Mesendoderm (in vitro differentiated cells): ENCODE measurements at regions not wholly inside any gene's neighbourhood (a gene's known extent, or its start where the extent isn't known, plus 50 kb on each side); places are given as distances from the start of the nearest gene placed in this dataset.

Source experiments
- DNase-seq: peaks from one replicate; pipeline ENCODE4 v3.0.0; 2013
- H2AK5ac ChIP-seq: 2 replicates; pipeline ENCODE4 v1.6.1; 2013; ENCODE audit warnings: low read length, inconsistent platforms
- H2BK120ac ChIP-seq: 2 replicates; pipeline ENCODE4 v1.6.1; 2013; ENCODE audit warnings: low read depth, mild to moderate bottlenecking, low read length, moderate library complexity, mixed read lengths
- H2BK15ac ChIP-seq: replicated peaks from 2 replicates; pipeline ENCODE4 v1.6.1; 2013; ENCODE audit warnings: low read depth, mild to moderate bottlenecking, moderate library complexity
- H2BK5ac ChIP-seq: 2 replicates; pipeline ENCODE4 v1.6.1; 2013; ENCODE audit warnings: low read length, inconsistent platforms
- H3K18ac ChIP-seq: 2 replicates; pipeline ENCODE4 v1.6.1; 2013; ENCODE audit warnings: mild to moderate bottlenecking, low read length, mixed read lengths
- H3K23ac ChIP-seq: one replicate; pipeline ENCODE4 v1.6.1; 2013; ENCODE audit warnings: low read length
- H3K27ac ChIP-seq: 2 replicates; pipeline ENCODE4 v1.5.1; 2013; ENCODE audit warnings: low read depth, mild to moderate bottlenecking, inconsistent platforms, low read length, moderate library complexity
- H3K27me3 ChIP-seq: 2 replicates; pipeline ENCODE4 v1.6.1; 2013; ENCODE audit warnings: low read length, control low read depth, mild to moderate bottlenecking, inconsistent platforms; ENCODE audit not compliant: insufficient read depth, poor library complexity
- H3K36me3 ChIP-seq: 2 replicates; pipeline ENCODE4 v1.6.1; 2013; ENCODE audit warnings: low read length, inconsistent platforms; ENCODE audit not compliant: control insufficient read depth, insufficient read depth
- H3K4ac ChIP-seq: one replicate; pipeline ENCODE4 v1.6.1; 2013; ENCODE audit warnings: low read depth, mild to moderate bottlenecking, low read length, moderate library complexity
- H3K4me1 ChIP-seq: 2 replicates; pipeline ENCODE4 v1.6.1; 2013; ENCODE audit warnings: low read depth, low read length, inconsistent platforms; ENCODE audit not compliant: control insufficient read depth
- H3K4me2 ChIP-seq: 2 replicates; pipeline ENCODE4 v1.6.1; 2013; ENCODE audit warnings: low read length
- H3K4me3 ChIP-seq: 2 replicates; pipeline ENCODE4 v1.5.1; 2013; ENCODE audit warnings: mild to moderate bottlenecking, low read length
- H3K56ac ChIP-seq: one replicate; pipeline ENCODE4 v1.6.1; 2013; ENCODE audit warnings: low read length
- H3K79me1 ChIP-seq: 2 replicates; pipeline ENCODE4 v1.6.1; 2013; ENCODE audit warnings: low read length, inconsistent platforms
- H3K79me2 ChIP-seq: 2 replicates; pipeline ENCODE4 v1.6.1; 2013; ENCODE audit warnings: mild to moderate bottlenecking, low read length; ENCODE audit not compliant: control insufficient read depth, insufficient read depth
- H3K9ac ChIP-seq: 2 replicates; pipeline ENCODE4 v1.6.1; 2013; ENCODE audit warnings: low read length, inconsistent platforms
- H4K5ac ChIP-seq: one replicate; pipeline ENCODE4 v1.6.1; 2013; ENCODE audit warnings: low read length
- H4K8ac ChIP-seq: one replicate; pipeline ENCODE4 v1.6.1; 2013; ENCODE audit warnings: low read depth, mild to moderate bottlenecking, control low read depth, low read length, moderate library complexity
- WGBS: extraction: QIAGEN DNeasy Blood & Tissue Kit; methylation state at CpG from one replicate; pipeline ENCODE4 v1.1.7; 2013; ENCODE audit warnings: low lambda C conversion rate, missing lambda C conversion rate; ENCODE audit not compliant: insufficient coverage; ENCODE audit errors: extremely low coverage; 5-methylcytosine and 5-hydroxymethylcytosine counted together

DNA sequence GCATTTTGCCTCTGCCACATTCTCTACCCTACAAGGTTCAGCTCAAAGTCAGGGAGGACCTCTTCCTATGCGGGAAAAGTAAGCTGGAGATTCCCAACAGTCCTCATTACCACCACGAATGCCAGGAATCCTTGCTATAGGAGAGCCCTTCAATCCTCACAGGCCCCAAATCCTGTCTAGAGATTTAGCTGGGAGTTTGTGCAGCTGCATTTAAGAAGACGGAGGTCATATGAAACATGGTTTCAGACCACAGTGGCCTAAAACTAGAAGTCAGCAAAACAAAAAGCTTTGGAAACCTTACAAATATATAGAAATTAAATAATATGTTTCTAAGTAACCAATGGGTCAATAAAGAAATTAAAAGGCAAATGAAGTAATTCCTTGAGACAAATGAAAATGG is 415.3 kb upstream of the SETBP1 start:
- no peak overlapping the region for H4K8ac ChIP-seq
- H3K18ac ChIP-seq, result no peak overlapping the region
- no peaks in the 10 kb centered on the region for H3K36me3 ChIP-seq
- H3K4me3 ChIP-seq, result no peak overlapping the region
- no peak overlapping the region for H2BK15ac ChIP-seq
- H3K4ac ChIP-seq, result no peak overlapping the region
- no peaks in the 10 kb centered on the region for H3K27me3 ChIP-seq
- no peak overlapping the region for H3K56ac ChIP-seq
- no peak overlapping the region for H2AK5ac ChIP-seq
- no peaks in the 10 kb centered on the region for H3K4me1 ChIP-seq
- no peaks in the 10 kb centered on the region for H3K79me1 ChIP-seq
- no peak overlapping the region for H3K9ac ChIP-seq
- no peak overlapping the region for H4K5ac ChIP-seq
- H2BK120ac ChIP-seq, result no peak overlapping the region
- no peak for DNase-seq
- H3K79me2 ChIP-seq, result no peaks in the 10 kb centered on the region
- WGBS, result no CpG with 5 or more reads among the region's 3 CpGs
- no peak overlapping the region for H3K23ac ChIP-seq
- H3K27ac ChIP-seq, result no peak overlapping the region
- H3K4me2 ChIP-seq, result no peak overlapping the region
- H2BK5ac ChIP-seq, result no peak overlapping the region

GRCh38 chr18:44273298-44273697 is 407.4 kb upstream of the SETBP1 start:
- no peak overlapping the region for H2AK5ac ChIP-seq
- H4K8ac ChIP-seq, result no peak overlapping the region
- H3K4me3 ChIP-seq, result no peak overlapping the region
- no CpG with 5 or more reads among the region's 1 CpG for whole genome bisulfite sequencing
- H3K27me3 ChIP-seq, result no peaks in the 10 kb centered on the region
- no peaks in the 10 kb centered on the region for H3K79me1 ChIP-seq
- H2BK120ac ChIP-seq, result no peak overlapping the region
- H3K4me2 ChIP-seq, result no peak overlapping the region
- H3K79me2 ChIP-seq, result no peaks in the 10 kb centered on the region
- no peaks in the 10 kb centered on the region for H3K36me3 ChIP-seq
- no peak for DNase-seq
- no peak overlapping the region for H3K4ac ChIP-seq
- H3K18ac ChIP-seq, result no peak overlapping the region
- H3K27ac ChIP-seq, result no peak overlapping the region
- no peak overlapping the region for H2BK15ac ChIP-seq
- no peak overlapping the region for H2BK5ac ChIP-seq
- no peak overlapping the region for H4K5ac ChIP-seq
- H3K23ac ChIP-seq, result no peak overlapping the region
- no peak overlapping the region for H3K9ac ChIP-seq
- no peaks in the 10 kb centered on the region for H3K4me1 ChIP-seq
- H3K56ac ChIP-seq, result no peak overlapping the region

DNA sequence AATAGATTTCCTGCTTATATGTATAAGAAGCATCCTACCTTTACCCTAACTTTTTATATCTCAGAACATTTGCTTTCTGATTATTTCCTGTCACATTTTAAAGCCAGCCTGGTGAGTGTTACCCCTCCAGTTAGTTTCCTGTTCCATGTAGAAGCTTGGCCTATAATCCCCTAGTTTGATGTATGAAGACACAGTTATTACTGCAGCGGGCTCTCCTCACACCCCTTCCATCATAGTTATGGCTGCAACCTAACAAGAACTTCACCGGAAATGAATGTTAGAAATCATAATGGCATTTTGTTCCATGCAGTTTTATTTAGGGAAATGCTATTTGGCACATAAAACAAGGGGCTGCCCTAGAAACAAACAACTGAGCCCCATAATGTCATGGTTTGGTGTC is 400.2 kb upstream of the SETBP1 start:
- no peak overlapping the region for H2BK120ac ChIP-seq
- no peak overlapping the region for H4K5ac ChIP-seq
- no peak overlapping the region for H2BK5ac ChIP-seq
- H3K4me2 ChIP-seq, result no peak overlapping the region
- H3K79me2 ChIP-seq, result no peaks in the 10 kb centered on the region
- H3K4me3 ChIP-seq, result no peak overlapping the region
- H2BK15ac ChIP-seq, result no peak overlapping the region
- no peak overlapping the region for H3K9ac ChIP-seq
- H3K18ac ChIP-seq, result no peak overlapping the region
- H3K79me1 ChIP-seq, result no peaks in the 10 kb centered on the region
- no peaks in the 10 kb centered on the region for H3K4me1 ChIP-seq
- WGBS, result no CpG with 5 or more reads among the region's 2 CpGs
- H3K36me3 ChIP-seq, result no peaks in the 10 kb centered on the region
- no peak overlapping the region for H4K8ac ChIP-seq
- no peak overlapping the region for H3K56ac ChIP-seq
- DNase-seq, result no peak
- no peak overlapping the region for H3K23ac ChIP-seq
- H2AK5ac ChIP-seq, result no peak overlapping the region
- H3K27ac ChIP-seq, result no peak overlapping the region
- no peaks in the 10 kb centered on the region for H3K27me3 ChIP-seq
- H3K4ac ChIP-seq, result no peak overlapping the region

- Histone ChIP-seq H3K23ac (no peak overlapping the region), H4K5ac (no peak overlapping the region), H2BK5ac (no peak overlapping the region), H2AK5ac (no peak overlapping the region), H3K4ac (no peak overlapping the region), H3K79me2 (no peaks in the 10 kb centered on the region), H3K4me2 (no peak overlapping the region), H3K4me3 (no peak overlapping the region), H3K56ac (no peak overlapping the region), H4K8ac (no peak overlapping the region), H2BK120ac (no peak overlapping the region), H3K18ac (no peak overlapping the region), H3K4me1 (no peaks in the 10 kb centered on the region), H3K9ac (no peak overlapping the region), H3K27me3 (no peaks in the 10 kb centered on the region), H2BK15ac (no peak overlapping the region), H3K27ac (no peak overlapping the region), H3K79me1 (no peaks in the 10 kb centered on the region), H3K36me3 (no peaks in the 10 kb centered on the region)
- DNase-seq, result no peak
- WGBS, result no CpG with 5 or more reads among the region's 2 CpGs
Observed at GRCh38 chr18:44286049-44286448, 394.6 kb upstream of the SETBP1 start.

DNA sequence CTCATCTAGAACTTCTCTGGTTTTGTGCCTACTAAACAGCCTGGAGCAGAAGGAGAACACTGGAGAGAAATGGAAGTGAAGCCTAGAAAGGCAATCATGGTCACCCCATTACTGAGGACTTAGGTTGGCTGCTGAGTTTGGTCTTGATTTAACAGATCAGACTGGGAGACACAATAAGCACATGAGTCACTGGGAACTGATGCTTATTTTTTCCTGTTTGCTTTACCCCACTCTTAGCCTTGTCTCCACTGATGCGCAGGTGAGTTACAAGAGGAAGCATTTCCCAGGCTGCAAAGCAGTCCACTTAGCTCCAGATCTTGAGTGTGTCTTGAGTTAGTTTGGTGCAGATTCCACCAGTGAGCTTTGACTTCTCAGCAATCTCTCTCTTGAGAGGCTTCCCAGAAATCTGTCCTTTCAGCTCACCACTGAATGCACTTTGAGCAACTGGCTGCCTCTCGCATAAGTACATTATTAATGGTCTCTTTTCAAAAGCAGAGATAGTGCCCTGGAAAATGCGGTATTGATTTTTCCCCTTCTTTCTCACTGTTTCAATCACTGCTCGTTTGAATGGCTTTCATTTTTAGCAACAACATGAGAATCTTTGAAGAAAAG is 390.2 kb upstream of the SETBP1 start:
- Histone ChIP-seq H4K8ac (no peak overlapping the region), H2BK15ac (no peak overlapping the region), H2BK120ac (no peak overlapping the region), H3K79me1 (no peaks in the 10 kb centered on the region), H2BK5ac (no peak overlapping the region), H3K4ac (no peak overlapping the region), H3K4me3 (no peak overlapping the region), H3K4me1 (no peaks in the 10 kb centered on the region), H3K27me3 (no peaks in the 10 kb centered on the region), H3K9ac (no peak overlapping the region), H2AK5ac (no peak overlapping the region), H3K4me2 (no peak overlapping the region), H4K5ac (no peak overlapping the region), H3K27ac (no peak overlapping the region), H3K23ac (no peak overlapping the region), H3K79me2 (no peaks in the 10 kb centered on the region), H3K56ac (no peak overlapping the region), H3K18ac (no peak overlapping the region), H3K36me3 (no peaks in the 10 kb centered on the region)
- no peak for DNase-seq
- WGBS, result no CpG with 5 or more reads among the region's 4 CpGs

GRCh38 chr18:44298566-44298965 is 382.1 kb upstream of the SETBP1 start:
- Histone ChIP-seq H3K4me3 (no peak overlapping the region), H2BK120ac (no peak overlapping the region), H3K27ac (no peak overlapping the region), H3K4me1 (no peaks in the 10 kb centered on the region), H2BK5ac (no peak overlapping the region), H3K36me3 (no peaks in the 10 kb centered on the region), H4K8ac (no peak overlapping the region), H3K56ac (no peak overlapping the region), H3K23ac (no peak overlapping the region), H3K18ac (no peak overlapping the region), H2BK15ac (no peak overlapping the region), H3K4me2 (no peak overlapping the region), H3K4ac (no peak overlapping the region), H4K5ac (no peak overlapping the region), H2AK5ac (no peak overlapping the region), H3K9ac (no peak overlapping the region), H3K79me2 (no peaks in the 10 kb centered on the region), H3K79me1 (no peaks in the 10 kb centered on the region), H3K27me3 (no peaks in the 10 kb centered on the region)
- DNase-seq, result no peak
